Keratinocyte (primary cell): ENCODE measurements at regions not wholly inside any gene's neighbourhood (a gene's known extent, or its start where the extent isn't known, plus 50 kb on each side); places are given as distances from the start of the nearest gene placed in this dataset.

ENCODE experiments used
- EZH2 ChIP-seq: IDR thresholded peaks from one replicate; pipeline ENCODE4 v1.6.1; 2012; ENCODE audit warnings: inconsistent platforms, mild to moderate bottlenecking, low read length, moderate library complexity
- TF ChIP-seq, protein P1 (sequence below), 3 experiments: IDR thresholded peaks in 1 of 3; conservative IDR thresholded peaks in 1 of 3; optimal IDR thresholded peaks in 1 of 3; 2 replicates in 2 of 3; 3 replicates in 1 of 3; pipeline versions ENCODE3 to v1.5.1; 2011; ENCODE audit warnings: low read length in 3 of 3, mild to moderate bottlenecking in 3 of 3, moderate library complexity in 2 of 3, control low read depth in 1 of 3, inconsistent platforms in 1 of 3; ENCODE audit not compliant: insufficient read depth in 2 of 3; ENCODE audit errors: extremely low read depth in 1 of 3

DNA sequence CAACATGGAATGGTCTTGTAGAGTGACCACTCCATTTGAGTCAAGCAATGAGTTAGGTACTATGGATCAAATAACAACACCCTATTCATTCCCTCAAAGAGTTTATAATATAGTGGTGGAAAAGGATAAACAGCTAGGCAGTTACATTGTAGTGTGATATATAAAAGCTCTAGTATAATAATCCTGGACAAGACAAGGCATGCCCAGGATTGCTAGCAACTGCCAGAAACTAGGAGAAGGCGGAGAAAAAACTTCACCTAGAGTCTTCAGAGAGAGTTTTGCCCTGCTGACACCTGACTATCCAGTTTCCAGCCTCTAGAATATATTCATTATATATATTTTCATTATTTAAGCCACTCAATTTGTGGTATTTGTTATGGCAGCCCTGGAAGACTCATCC is 530.6 kb downstream of the KLF12 start:
- TF ChIP-seq, protein P1, sequence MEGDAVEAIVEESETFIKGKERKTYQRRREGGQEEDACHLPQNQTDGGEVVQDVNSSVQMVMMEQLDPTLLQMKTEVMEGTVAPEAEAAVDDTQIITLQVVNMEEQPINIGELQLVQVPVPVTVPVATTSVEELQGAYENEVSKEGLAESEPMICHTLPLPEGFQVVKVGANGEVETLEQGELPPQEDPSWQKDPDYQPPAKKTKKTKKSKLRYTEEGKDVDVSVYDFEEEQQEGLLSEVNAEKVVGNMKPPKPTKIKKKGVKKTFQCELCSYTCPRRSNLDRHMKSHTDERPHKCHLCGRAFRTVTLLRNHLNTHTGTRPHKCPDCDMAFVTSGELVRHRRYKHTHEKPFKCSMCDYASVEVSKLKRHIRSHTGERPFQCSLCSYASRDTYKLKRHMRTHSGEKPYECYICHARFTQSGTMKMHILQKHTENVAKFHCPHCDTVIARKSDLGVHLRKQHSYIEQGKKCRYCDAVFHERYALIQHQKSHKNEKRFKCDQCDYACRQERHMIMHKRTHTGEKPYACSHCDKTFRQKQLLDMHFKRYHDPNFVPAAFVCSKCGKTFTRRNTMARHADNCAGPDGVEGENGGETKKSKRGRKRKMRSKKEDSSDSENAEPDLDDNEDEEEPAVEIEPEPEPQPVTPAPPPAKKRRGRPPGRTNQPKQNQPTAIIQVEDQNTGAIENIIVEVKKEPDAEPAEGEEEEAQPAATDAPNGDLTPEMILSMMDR (optimal IDR thresholded peaks at IDR 0.05 in 1 of 3, IDR thresholded peaks at IDR 0.05 in 1 of 3, conservative IDR thresholded peaks at IDR 0.05 in 1 of 3; ENCODE audit: extremely low read depth in 1 of 3, insufficient read depth in 2 of 3, low read length in 3 of 3), result no peak
- no peak for TF ChIP-seq EZH2
